ENCODE measurements at regions not wholly inside any gene's neighbourhood (a gene's known extent, or its start where the extent isn't known, plus 50 kb on each side); places are given as distances from the start of the nearest gene placed in this dataset.

DNA sequence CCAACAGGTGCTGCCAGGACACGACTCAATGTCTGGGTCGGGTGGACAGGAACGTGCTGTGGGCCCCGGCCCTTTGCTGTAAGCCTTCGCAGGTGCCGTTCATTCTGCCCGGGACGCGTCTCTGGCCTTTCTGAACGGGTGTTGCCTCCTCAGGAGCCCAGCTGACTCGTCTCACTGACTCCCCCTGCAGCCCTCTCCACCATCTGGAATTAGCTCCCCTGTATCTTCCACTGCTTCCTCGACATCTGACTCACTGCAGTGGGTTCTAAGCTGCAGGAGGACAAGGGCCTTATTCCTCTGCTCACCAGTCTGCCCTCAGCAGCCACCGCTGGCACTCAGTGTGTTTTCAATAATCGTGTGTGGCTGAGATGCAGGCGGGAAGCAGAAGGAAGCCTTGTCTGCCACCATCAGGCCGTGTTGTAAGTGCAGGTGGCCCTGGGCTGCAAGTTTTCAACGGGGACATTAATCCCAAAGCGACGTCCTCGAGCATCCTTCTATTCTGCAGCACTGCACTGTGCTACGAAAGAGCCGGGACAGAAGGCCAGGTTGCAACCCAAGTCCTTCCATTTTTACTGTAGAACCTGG, 256.2 kb downstream of the FOXL1 start:
- Histone ChIP-seq H3K4me1 (ENCODE audit: control insufficient read depth, insufficient read depth, low read length) (no peaks in the 10 kb centered on the region), H3K4me3 (ENCODE audit: low read length) (no peak overlapping the region), H3K9me3 (ENCODE audit: control insufficient read depth, insufficient read depth, low read length) (no peaks in the 10 kb centered on the region), H3K27ac (ENCODE audit: low read length) (no peak overlapping the region), H3K36me3 (ENCODE audit: control insufficient read depth, insufficient read depth, low read length) (no peaks in the 10 kb centered on the region), H3K27me3 (ENCODE audit: control insufficient read depth, insufficient read depth, low read length) (no peaks in the 10 kb centered on the region)
- intact Hi-C loops (cut with micrococcal nuclease) = no loop called here
- H3K27me3 Mint-ChIP-seq (ENCODE audit: low read depth in 2 of 2) = peaks cover 3 to 12% of the 10 kb centered on the region in 2 donors
- no peak overlapping the region for H3K27ac Mint-ChIP-seq
- H3K36me3 Mint-ChIP-seq = no peaks in the 10 kb centered on the region
- DNase-seq (no peak), ATAC-seq (no peak)
- H3K4me3 Mint-ChIP-seq = no peak overlapping the region
- peaks cover 4 to 6% of the 10 kb centered on the region in 2 donors for H3K4me1 Mint-ChIP-seq
- TF ChIP-seq, protein P1, sequence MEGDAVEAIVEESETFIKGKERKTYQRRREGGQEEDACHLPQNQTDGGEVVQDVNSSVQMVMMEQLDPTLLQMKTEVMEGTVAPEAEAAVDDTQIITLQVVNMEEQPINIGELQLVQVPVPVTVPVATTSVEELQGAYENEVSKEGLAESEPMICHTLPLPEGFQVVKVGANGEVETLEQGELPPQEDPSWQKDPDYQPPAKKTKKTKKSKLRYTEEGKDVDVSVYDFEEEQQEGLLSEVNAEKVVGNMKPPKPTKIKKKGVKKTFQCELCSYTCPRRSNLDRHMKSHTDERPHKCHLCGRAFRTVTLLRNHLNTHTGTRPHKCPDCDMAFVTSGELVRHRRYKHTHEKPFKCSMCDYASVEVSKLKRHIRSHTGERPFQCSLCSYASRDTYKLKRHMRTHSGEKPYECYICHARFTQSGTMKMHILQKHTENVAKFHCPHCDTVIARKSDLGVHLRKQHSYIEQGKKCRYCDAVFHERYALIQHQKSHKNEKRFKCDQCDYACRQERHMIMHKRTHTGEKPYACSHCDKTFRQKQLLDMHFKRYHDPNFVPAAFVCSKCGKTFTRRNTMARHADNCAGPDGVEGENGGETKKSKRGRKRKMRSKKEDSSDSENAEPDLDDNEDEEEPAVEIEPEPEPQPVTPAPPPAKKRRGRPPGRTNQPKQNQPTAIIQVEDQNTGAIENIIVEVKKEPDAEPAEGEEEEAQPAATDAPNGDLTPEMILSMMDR (IDR thresholded peaks at IDR 0.05) = no peak
- WGBS (ENCODE audit: insufficient coverage) = 63% methylated on average over 22 of the region's 22 CpGs
- H3K9me3 Mint-ChIP-seq = no peaks in the 10 kb centered on the region

DNA sequence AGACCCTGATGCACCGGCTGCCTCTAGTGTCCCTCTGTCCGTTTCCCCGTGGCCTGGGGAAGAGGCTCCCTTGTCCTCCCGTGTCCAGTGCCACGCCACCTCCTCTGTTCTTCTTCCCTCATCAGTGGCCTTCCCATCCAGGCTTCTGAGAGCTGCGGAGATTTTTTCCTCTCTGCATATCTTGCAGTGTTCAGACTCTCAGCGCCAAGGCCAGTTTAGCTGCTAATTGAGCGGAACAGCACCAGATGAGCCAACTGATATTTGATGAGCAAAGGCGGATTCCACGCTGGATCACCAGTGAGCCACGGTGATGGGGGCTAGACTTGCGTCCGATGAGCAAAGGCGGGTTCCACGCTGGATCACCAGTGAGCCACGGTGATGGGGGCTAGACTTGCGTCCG, 257.6 kb downstream of the FOXL1 start:
- intact Hi-C loops (cut with micrococcal nuclease) = no loop called here
- no peak overlapping the region for H3K4me3 ChIP-seq (ENCODE audit: low read length)
- H3K4me1 Mint-ChIP-seq = peaks cover 4 to 6% of the 10 kb centered on the region in 2 donors
- no peaks in the 10 kb centered on the region for H3K9me3 Mint-ChIP-seq
- ATAC-seq (no peak), DNase-seq (no peak)
- no peak overlapping the region for H3K4me3 Mint-ChIP-seq
- TF ChIP-seq, protein P1 (IDR thresholded peaks at IDR 0.05) = no peak
- no peaks in the 10 kb centered on the region for H3K36me3 ChIP-seq (ENCODE audit: control insufficient read depth, insufficient read depth, low read length)
- no peaks in the 10 kb centered on the region for H3K9me3 ChIP-seq (ENCODE audit: control insufficient read depth, insufficient read depth, low read length)
- no peaks in the 10 kb centered on the region for H3K36me3 Mint-ChIP-seq
- no peak overlapping the region for H3K27ac Mint-ChIP-seq
- 90% methylated on average over 11 of the region's 18 CpGs for WGBS (ENCODE audit: insufficient coverage)
- H3K4me1 ChIP-seq (ENCODE audit: control insufficient read depth, insufficient read depth, low read length) = no peaks in the 10 kb centered on the region
- H3K27me3 Mint-ChIP-seq (ENCODE audit: low read depth in 2 of 2) = no peaks in the 10 kb centered on the region
- H3K27me3 ChIP-seq (ENCODE audit: control insufficient read depth, insufficient read depth, low read length) = no peaks in the 10 kb centered on the region
- H3K27ac ChIP-seq (ENCODE audit: low read length) = no peak overlapping the region

DNA sequence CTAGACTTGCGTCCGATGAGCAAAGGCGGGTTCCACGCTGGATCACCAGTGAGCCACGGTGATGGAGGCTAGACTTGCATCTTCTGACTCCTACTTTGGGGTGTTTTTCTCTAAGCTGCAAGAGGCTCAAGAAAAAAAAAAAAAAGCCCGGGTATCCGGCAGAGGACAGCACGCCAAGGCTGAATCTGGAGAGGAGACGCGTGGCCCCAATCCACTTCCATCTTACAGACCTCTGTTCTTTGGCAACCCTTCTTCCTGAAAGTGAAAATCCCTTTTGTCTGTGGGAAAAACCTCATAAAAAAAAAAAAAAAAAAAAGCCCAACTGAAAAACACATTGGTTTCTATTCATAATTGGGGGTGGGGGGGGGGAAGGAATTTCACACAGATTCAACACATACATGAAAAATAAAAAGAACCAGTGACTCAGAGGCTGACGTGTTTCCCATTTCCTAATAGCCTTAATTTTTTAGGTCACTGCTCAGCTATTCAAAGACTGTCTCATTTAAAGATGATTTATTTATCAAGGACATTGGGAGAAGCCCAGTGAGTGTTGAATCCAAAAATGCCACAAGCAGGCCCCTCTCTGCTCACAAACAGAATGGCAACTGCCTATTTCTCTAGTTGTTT, 258.3 kb downstream of the FOXL1 start:
- TF ChIP-seq, protein P1 (IDR thresholded peaks at IDR 0.05) = no peak
- intact Hi-C loops (cut with micrococcal nuclease) = no loop called here
- WGBS (ENCODE audit: insufficient coverage) = 85% methylated on average over 7 of the region's 11 CpGs

DNA sequence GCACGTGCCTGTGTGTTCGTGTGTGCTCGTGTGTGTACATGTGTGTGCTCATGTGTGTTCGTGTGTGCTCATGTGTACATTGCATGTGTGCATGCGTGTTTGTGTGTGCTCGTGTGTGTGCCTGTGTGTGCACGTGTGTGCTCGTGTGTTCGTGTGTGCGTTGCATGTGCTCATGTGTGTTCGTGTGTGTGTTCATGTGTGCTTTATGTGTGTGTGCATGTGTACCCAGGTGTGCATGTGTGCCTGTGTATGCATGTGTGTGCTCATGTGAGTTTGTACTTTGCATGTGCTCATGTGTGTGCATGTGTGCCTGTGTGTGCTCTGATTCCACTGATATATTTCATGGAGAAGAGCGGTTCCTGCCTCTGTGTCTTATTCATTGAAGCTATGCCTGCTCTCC, 265.5 kb downstream of the FOXL1 start:
- H3K36me3 Mint-ChIP-seq = no peaks in the 10 kb centered on the region
- no peak overlapping the region for H3K4me3 Mint-ChIP-seq
- TF ChIP-seq, protein P1 (IDR thresholded peaks at IDR 0.05) = no peak
- intact Hi-C loops (cut with micrococcal nuclease) = no loop called here
- Histone ChIP-seq H3K9me3 (ENCODE audit: control insufficient read depth, insufficient read depth, low read length) (no peaks in the 10 kb centered on the region), H3K4me1 (ENCODE audit: control insufficient read depth, insufficient read depth, low read length) (no peaks in the 10 kb centered on the region), H3K4me3 (ENCODE audit: low read length) (no peak overlapping the region), H3K36me3 (ENCODE audit: control insufficient read depth, insufficient read depth, low read length) (no peaks in the 10 kb centered on the region), H3K27me3 (ENCODE audit: control insufficient read depth, insufficient read depth, low read length) (no peaks in the 10 kb centered on the region), H3K27ac (ENCODE audit: low read length) (no peak overlapping the region)
- H3K27ac Mint-ChIP-seq = no peak overlapping the region
- no peak for DNase-seq
- ATAC-seq = no peak
- H3K27me3 Mint-ChIP-seq (ENCODE audit: low read depth in 2 of 2) = no peaks in the 10 kb centered on the region
- H3K9me3 Mint-ChIP-seq = peaks cover 0 to 2% of the 10 kb centered on the region in 2 donors
- WGBS (ENCODE audit: insufficient coverage) = 92% methylated on average over 12 of the region's 12 CpGs
- no peaks in the 10 kb centered on the region for H3K4me1 Mint-ChIP-seq

More for the DNA sequence above, 258.3 kb downstream of the FOXL1 start:
- peaks cover 4 to 6% of the 10 kb centered on the region in 2 donors for H3K4me1 Mint-ChIP-seq
- no peak overlapping the region for H3K27ac Mint-ChIP-seq
- DNase-seq = no peak
- Histone ChIP-seq H3K9me3 (ENCODE audit: control insufficient read depth, insufficient read depth, low read length) (no peaks in the 10 kb centered on the region), H3K27ac (ENCODE audit: low read length) (no peak overlapping the region), H3K27me3 (ENCODE audit: control insufficient read depth, insufficient read depth, low read length) (no peaks in the 10 kb centered on the region), H3K4me1 (ENCODE audit: control insufficient read depth, insufficient read depth, low read length) (no peaks in the 10 kb centered on the region), H3K4me3 (ENCODE audit: low read length) (no peak overlapping the region), H3K36me3 (ENCODE audit: control insufficient read depth, insufficient read depth, low read length) (no peaks in the 10 kb centered on the region)
- no peak for ATAC-seq
- H3K9me3 Mint-ChIP-seq = no peaks in the 10 kb centered on the region
- no peaks in the 10 kb centered on the region for H3K27me3 Mint-ChIP-seq (ENCODE audit: low read depth in 2 of 2)
- H3K36me3 Mint-ChIP-seq = no peaks in the 10 kb centered on the region
- H3K4me3 Mint-ChIP-seq = no peak overlapping the region

Data from natural killer cell (primary cell).